ENCODE measurements at regions not wholly inside any gene's neighbourhood (a gene's known extent, or its start where the extent isn't known, plus 50 kb on each side); places are given as distances from the start of the nearest gene placed in this dataset.

- Histone ChIP-seq H3K4me1 (ENCODE audit: insufficient read depth) (no peaks in the 10 kb centered on the region), H3K27ac (no peak overlapping the region), H3K9me3 (ENCODE audit: low read depth) (no peaks in the 10 kb centered on the region), H3K27me3 (no peaks in the 10 kb centered on the region), H4K20me1 (ENCODE audit: insufficient read depth, poor library complexity, severe bottlenecking) (no peaks in the 10 kb centered on the region), H3K36me3 (replicated peaks; ENCODE audit: insufficient read depth, low read depth) (no peaks in the 10 kb centered on the region), H3K4me2 (no peak overlapping the region), H3K9me2 (replicated peaks; ENCODE audit: insufficient read depth) (no peaks in the 10 kb centered on the region), H2AFZ (no peak overlapping the region), H3K79me2 (no peaks in the 10 kb centered on the region), H3K4me3 (no peak overlapping the region)
- TF ChIP-seq EZH2phosphoT487 (IDR thresholded peaks at IDR 0.05; ENCODE audit: low read depth, severe bottlenecking, unreplicated experiment): no peak
- TF ChIP-seq EZH2 (IDR thresholded peaks at IDR 0.05; ENCODE audit: borderline replicate concordance): no peak
- no peak for TF ChIP-seq CTCF (IDR thresholded peaks at IDR 0.05; ENCODE audit: poor library complexity)
- no peak for DNase-seq (ENCODE audit: low spot score)
These were observed 219.9 kb upstream of the NECTIN3 start for GRCh38 chr3:110851736-110852135.

GRCh38 chr3:110855207-110855606 is 216.4 kb upstream of the NECTIN3 start:
- 87% methylated on average over 2 of the region's 2 CpGs for WGBS (ENCODE audit: low lambda C conversion rate, missing lambda C conversion rate)
- no peaks in the 10 kb centered on the region for H3K9me2 ChIP-seq (replicated peaks; ENCODE audit: insufficient read depth)
- no peak overlapping the region for H3K4me2 ChIP-seq
- H3K27ac ChIP-seq: no peak overlapping the region
- no peak overlapping the region for H3K4me3 ChIP-seq
- no peak overlapping the region for H2AFZ ChIP-seq
- DNase-seq (ENCODE audit: low spot score): no peak
- no peaks in the 10 kb centered on the region for H3K79me2 ChIP-seq
- H3K9me3 ChIP-seq (ENCODE audit: low read depth): no peaks in the 10 kb centered on the region
- no peaks in the 10 kb centered on the region for H3K27me3 ChIP-seq
- H4K20me1 ChIP-seq (ENCODE audit: insufficient read depth, poor library complexity, severe bottlenecking): no peaks in the 10 kb centered on the region
- H3K4me1 ChIP-seq (ENCODE audit: insufficient read depth): no peaks in the 10 kb centered on the region
- TF ChIP-seq EZH2 (IDR thresholded peaks at IDR 0.05; ENCODE audit: borderline replicate concordance): no peak
- TF ChIP-seq CTCF (IDR thresholded peaks at IDR 0.05; ENCODE audit: poor library complexity): no peak
- no peak for TF ChIP-seq EZH2phosphoT487 (IDR thresholded peaks at IDR 0.05; ENCODE audit: low read depth, severe bottlenecking, unreplicated experiment)
- no peaks in the 10 kb centered on the region for H3K36me3 ChIP-seq (replicated peaks; ENCODE audit: insufficient read depth, low read depth)

GRCh38 chr3:110856916-110857315 is 214.7 kb upstream of the NECTIN3 start:
- TF ChIP-seq EZH2phosphoT487 (IDR thresholded peaks at IDR 0.05; ENCODE audit: low read depth, severe bottlenecking, unreplicated experiment) (no peak), CTCF (IDR thresholded peaks at IDR 0.05; ENCODE audit: poor library complexity) (no peak), EZH2 (IDR thresholded peaks at IDR 0.05; ENCODE audit: borderline replicate concordance) (no peak)
- Histone ChIP-seq H2AFZ (no peak overlapping the region), H3K4me1 (ENCODE audit: insufficient read depth) (no peaks in the 10 kb centered on the region), H3K4me3 (no peak overlapping the region), H3K27ac (no peak overlapping the region), H3K79me2 (no peaks in the 10 kb centered on the region), H3K4me2 (no peak overlapping the region), H4K20me1 (ENCODE audit: insufficient read depth, poor library complexity, severe bottlenecking) (no peaks in the 10 kb centered on the region), H3K27me3 (no peaks in the 10 kb centered on the region), H3K9me3 (ENCODE audit: low read depth) (no peaks in the 10 kb centered on the region), H3K36me3 (replicated peaks; ENCODE audit: insufficient read depth, low read depth) (no peaks in the 10 kb centered on the region), H3K9me2 (replicated peaks; ENCODE audit: insufficient read depth) (no peaks in the 10 kb centered on the region)
- DNase-seq (ENCODE audit: low spot score): no peak
- WGBS (ENCODE audit: low lambda C conversion rate, missing lambda C conversion rate): 94% methylated on average over 2 of the region's 2 CpGs

GRCh38 chr3:110858549-110858948 is 213.1 kb upstream of the NECTIN3 start:
- Histone ChIP-seq H3K4me2 (no peak overlapping the region), H3K27ac (no peak overlapping the region), H3K79me2 (no peaks in the 10 kb centered on the region), H3K4me1 (ENCODE audit: insufficient read depth) (no peaks in the 10 kb centered on the region), H3K9me3 (ENCODE audit: low read depth) (no peaks in the 10 kb centered on the region), H3K4me3 (no peak overlapping the region), H4K20me1 (ENCODE audit: insufficient read depth, poor library complexity, severe bottlenecking) (no peaks in the 10 kb centered on the region), H3K27me3 (no peaks in the 10 kb centered on the region), H3K9me2 (replicated peaks; ENCODE audit: insufficient read depth) (no peaks in the 10 kb centered on the region), H2AFZ (no peak overlapping the region), H3K36me3 (replicated peaks; ENCODE audit: insufficient read depth, low read depth) (no peaks in the 10 kb centered on the region)
- no peak for DNase-seq (ENCODE audit: low spot score)
- WGBS (ENCODE audit: low lambda C conversion rate, missing lambda C conversion rate): 84% methylated on average over 4 of the region's 4 CpGs
- TF ChIP-seq EZH2phosphoT487 (IDR thresholded peaks at IDR 0.05; ENCODE audit: low read depth, severe bottlenecking, unreplicated experiment) (no peak), CTCF (IDR thresholded peaks at IDR 0.05; ENCODE audit: poor library complexity) (no peak), EZH2 (IDR thresholded peaks at IDR 0.05; ENCODE audit: borderline replicate concordance) (no peak)
